GM20000 (cell line): ENCODE measurements at regions not wholly inside any gene's neighbourhood (a gene's known extent, or its start where the extent isn't known, plus 50 kb on each side); places are given as distances from the start of the nearest gene placed in this dataset.

Source experiments
- DNase-seq: peaks from one replicate; pipeline ENCODE4 v3.0.0; 2012; ENCODE audit warnings: low spot score
- CTCF ChIP-seq: IDR thresholded peaks from 2 replicates; pipeline ENCODE4 v1.5.1; 2012; ENCODE audit warnings: mild to moderate bottlenecking, control low read depth; ENCODE audit errors: extremely low read depth, missing control alignments

DNA sequence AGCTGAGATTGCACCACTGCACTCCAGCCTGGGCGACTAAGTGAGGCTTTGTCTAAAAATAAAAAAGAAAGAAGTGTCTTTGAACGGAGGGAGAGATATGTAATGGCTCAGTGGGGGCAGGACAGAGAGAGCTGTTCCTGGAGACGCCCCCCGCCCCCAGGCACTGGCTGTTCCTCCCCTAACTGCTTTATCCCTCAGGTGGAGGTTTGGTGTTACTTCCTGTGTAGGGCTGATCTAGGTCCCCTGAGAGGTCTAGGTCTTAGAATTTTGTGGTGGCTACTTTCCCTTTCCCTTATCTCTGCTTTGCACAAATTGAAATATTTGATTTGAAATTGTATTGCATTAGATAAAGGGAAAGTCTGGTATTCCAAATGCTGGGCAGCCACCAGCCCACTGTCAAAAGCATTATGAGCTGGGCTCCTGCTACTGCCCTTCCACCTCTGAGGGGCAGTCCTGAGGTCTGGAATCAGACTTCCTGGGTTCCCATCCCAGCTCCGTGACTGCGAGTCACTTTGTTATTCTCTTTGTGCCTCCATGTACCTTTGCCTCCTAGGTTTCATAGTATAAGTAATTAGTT is 134.8 kb upstream of the KIF26B start:
- no peak for TF ChIP-seq CTCF
- DNase-seq: no peak

GRCh38 chr1:245016700-245017099 is 138.1 kb upstream of the KIF26B start:
- no peak for TF ChIP-seq CTCF
- DNase-seq: no peak

DNA sequence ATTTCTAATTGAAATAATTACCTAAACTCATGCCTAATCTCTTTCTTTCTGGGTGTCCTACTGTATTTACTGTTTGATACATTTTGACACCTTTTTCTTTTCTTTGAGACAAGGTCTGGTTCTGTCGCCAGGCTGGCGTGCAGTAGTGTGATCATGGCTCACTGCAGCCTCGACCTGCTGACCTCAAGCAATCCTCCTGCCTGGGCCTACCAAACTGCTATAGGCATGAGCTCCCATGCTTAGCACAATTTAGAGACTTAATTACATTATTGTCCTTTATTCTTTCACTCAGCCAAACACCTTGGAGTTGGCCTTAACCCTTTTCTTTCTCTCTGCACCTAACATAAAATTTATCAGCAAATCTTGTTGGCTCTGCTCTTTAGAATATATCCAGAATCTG is 139.8 kb upstream of the KIF26B start:
- no peak for DNase-seq
- TF ChIP-seq CTCF: no peak

- TF ChIP-seq CTCF: no peak
- no peak for DNase-seq
Observed at GRCh38 chr1:245014247-245015029, 140.3 kb upstream of the KIF26B start.

GRCh38 chr1:245010018-245010614 is 144.7 kb upstream of the KIF26B start:
- TF ChIP-seq CTCF: no peak
- no peak for DNase-seq

- TF ChIP-seq CTCF: no peak
- no peak for DNase-seq
Observed at GRCh38 chr1:245008761-245009160, 144.4 kb upstream of the HNRNPU start.

GRCh38 chr1:245007852-245008251 is 143.5 kb upstream of the HNRNPU start:
- no peak for TF ChIP-seq CTCF
- no peak for DNase-seq
